HCT116 (cell line): ENCODE measurements at regions not wholly inside any gene's neighbourhood (a gene's known extent, or its start where the extent isn't known, plus 50 kb on each side); places are given as distances from the start of the nearest gene placed in this dataset.

Source experiments
- ATAC-seq: fragments of 200-7000 bp; cut with Tn5 transposase; 2 replicates; pipeline ENCODE4 v1.9.1; 2020; ENCODE audit warnings: mild to moderate bottlenecking, moderate library complexity
- BruUV-seq: library from RNA; stranded (reverse); fragments of 400-500 nt; replicated peaks from 2 replicates; lab custom pipeline; 2021; lab: Mats Ljungman, UMichigan
- CTCF ChIA-PET: fragments of 300-600 bp; sonication (Branson Sonifier 250); formaldehyde crosslinking; loops from one replicate; lab custom pipeline; 2021; ENCODE audit warnings: antibody characterized with exemption; lab: Charles Lee
- POLR2A ChIA-PET: fragments of 300-600, 350-600 bp; sonication (Branson Sonifier 250); formaldehyde crosslinking; loops from one replicate; lab custom pipeline; 2021; ENCODE audit warnings: antibody characterized with exemption; lab: Charles Lee
- RAD21 ChIA-PET, 2 experiments: fragments of 300-600 bp; sonication (Branson Sonifier 250); formaldehyde crosslinking; loops; one replicate each; lab custom pipeline; 2023; ENCODE audit warnings: low total read pairs in 2 of 2; ENCODE audit not compliant: uncharacterized antibody in 2 of 2, unreplicated experiment in 2 of 2, low non-redundant PET in 1 of 2; lab: Charles Lee
- DNase-seq: peaks from one replicate; pipeline ENCODE4 v3.0.0-alpha.2; 2010; ENCODE audit warnings: low read depth, low spot score
- H2AFZ ChIP-seq: fragments of 200-600 bp; shearing (Covaris generic), sonication (generic); 2 replicates; pipeline ENCODE4 v1.6.1; 2017; ENCODE audit warnings: low read depth, mixed run types, mixed read lengths, antibody characterized with exemption, low read length; ENCODE audit not compliant: poor library complexity, severe bottlenecking
- H3K27ac ChIP-seq: 2 replicates; pipeline ENCODE4 v1.5.1; 2012; ENCODE audit warnings: low read depth, low read length
- H3K27me3 ChIP-seq: fragments of 200-600 bp; sonication (generic); 2 replicates; pipeline ENCODE4 v1.6.1; 2016; ENCODE audit warnings: mixed run types, low read length, mixed read lengths; ENCODE audit not compliant: insufficient read depth
- H3K36me3 ChIP-seq, 2 experiments: fragments of 200-500 bp in 1 of 2; fragments of 200-600 bp in 1 of 2; sonication (Bioruptor generic) in 1 of 2; sonication (generic) in 1 of 2; 2 replicates each; pipeline versions ENCODE4 v1.5.1 to v1.6.1; 2014 to 2016; ENCODE audit warnings: low read length in 2 of 2, inconsistent platforms in 1 of 2, mixed read lengths in 1 of 2, mixed run types in 1 of 2; ENCODE audit not compliant: insufficient read depth in 2 of 2, control insufficient read depth in 1 of 2
- H3K4me1 ChIP-seq, 2 experiments: fragments of 200-600 bp in 1 of 2; sonication (generic) in 1 of 2; 2 replicates each; pipeline versions ENCODE4 v1.5.1 to v1.6.1; 2012 to 2017; ENCODE audit warnings: low read length in 2 of 2, inconsistent platforms in 1 of 2, mild to moderate bottlenecking in 1 of 2, mixed read lengths in 1 of 2, mixed run types in 1 of 2, moderate library complexity in 1 of 2; ENCODE audit not compliant: insufficient read depth in 2 of 2, control insufficient read depth in 1 of 2
- H3K4me2 ChIP-seq: fragments of 200-600 bp; sonication (generic); 2 replicates; pipeline ENCODE4 v1.6.1; 2017; ENCODE audit warnings: mixed run types, low read length, mixed read lengths
- H3K4me3 ChIP-seq, 2 experiments: fragments of 200-600 bp in 1 of 2; sonication (generic) in 1 of 2; replicated peaks in 1 of 2; 2 replicates each; pipeline ENCODE4 v1.5.1; 2011 to 2016; ENCODE audit warnings: low read length in 2 of 2, control low read depth in 1 of 2, low read depth in 1 of 2, mild to moderate bottlenecking in 1 of 2, mixed read lengths in 1 of 2, mixed run types in 1 of 2
- H3K79me2 ChIP-seq: fragments of 200-600 bp; sonication (generic); 2 replicates; pipeline ENCODE4 v1.6.1; 2017; ENCODE audit warnings: mild to moderate bottlenecking, mixed run types, low read length, moderate library complexity, mixed read lengths; ENCODE audit not compliant: insufficient read depth
- H3K9ac ChIP-seq: fragments of 200-600 bp; sonication (generic); 2 replicates; pipeline ENCODE4 v1.6.1; 2016; ENCODE audit warnings: low read length, mixed read lengths
- H3K9me2 ChIP-seq: fragments of 200-600 bp; sonication (generic), shearing (Covaris generic); 2 replicates; pipeline ENCODE4 v1.6.1; 2017; ENCODE audit warnings: mixed run types, mild to moderate bottlenecking, moderate library complexity; ENCODE audit not compliant: insufficient read depth
- H3K9me3 ChIP-seq, 2 experiments: fragments of 200-500 bp in 1 of 2; fragments of 200-600 bp in 1 of 2; sonication (Bioruptor generic) in 1 of 2; sonication (generic) in 1 of 2; 2 replicates each; pipeline ENCODE4 v1.6.1; 2014 to 2017; ENCODE audit warnings: low read length in 2 of 2, mixed read lengths in 2 of 2, inconsistent platforms in 1 of 2, low read depth in 1 of 2, mild to moderate bottlenecking in 1 of 2, mixed run types in 1 of 2, moderate library complexity in 1 of 2; ENCODE audit not compliant: control insufficient read depth in 1 of 2, insufficient read depth in 1 of 2
- H4K20me1 ChIP-seq: fragments of 200-600 bp; sonication (generic), shearing (Covaris generic); 2 replicates; pipeline ENCODE4 v1.6.1; 2017; ENCODE audit warnings: mixed run types, mild to moderate bottlenecking, moderate library complexity; ENCODE audit not compliant: insufficient read depth
- ELF1 ChIP-seq: IDR thresholded peaks from 2 replicates; pipeline ENCODE4 v1.6.1; 2012; ENCODE audit warnings: low read depth, borderline replicate concordance
- FOSL1 ChIP-seq: IDR thresholded peaks from 2 replicates; pipeline ENCODE4 v1.6.1; 2012; ENCODE audit warnings: low read depth
- POLR2AphosphoS5 ChIP-seq: IDR thresholded peaks from 2 replicates; pipeline ENCODE4 v1.6.1; 2011; ENCODE audit warnings: mild to moderate bottlenecking, low read depth, low read length, moderate library complexity
- YY1 ChIP-seq: IDR thresholded peaks from 2 replicates; pipeline ENCODE4 v1.6.1; 2011; ENCODE audit warnings: low read length, low read depth, moderate library complexity, mild to moderate bottlenecking; ENCODE audit not compliant: insufficient replicate concordance; ENCODE audit errors: extremely low read depth
- ZFX ChIP-seq: fragments of 450-650 bp; IDR thresholded peaks from 2 replicates; pipeline ENCODE4 v1.6.1; 2017
- intact Hi-C: fragments of 100-400 bp; cut with micrococcal nuclease; formaldehyde crosslinking; loops from 2 replicates; pipeline ENCODE4 v1.10.0; 2022
- TF ChIP-seq, protein P1 (sequence below): IDR thresholded peaks from 2 replicates; pipeline ENCODE4 v1.6.1; 2012; ENCODE audit warnings: low read depth

DNA sequence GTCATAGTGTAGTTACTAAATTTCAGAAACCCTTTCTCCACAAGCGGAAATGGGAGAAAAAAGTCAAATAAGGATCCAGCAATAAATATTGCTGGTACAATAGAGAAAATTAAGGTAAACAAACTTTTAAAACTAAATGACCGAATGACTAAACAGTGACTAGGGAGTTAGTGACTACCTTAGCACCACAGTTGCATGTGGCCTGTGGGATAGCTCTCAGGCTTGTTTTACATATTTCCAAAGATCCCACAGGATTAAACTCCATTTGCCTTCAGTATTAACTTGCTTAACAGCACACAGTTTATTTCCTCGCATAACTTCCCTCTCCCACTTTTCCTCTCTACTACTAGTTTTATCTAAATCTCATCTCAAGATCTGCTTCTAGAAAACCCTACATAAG, 824.3 kb upstream of the KLHL1 start:
- no peak for TF ChIP-seq YY1
- TF ChIP-seq, protein P1, sequence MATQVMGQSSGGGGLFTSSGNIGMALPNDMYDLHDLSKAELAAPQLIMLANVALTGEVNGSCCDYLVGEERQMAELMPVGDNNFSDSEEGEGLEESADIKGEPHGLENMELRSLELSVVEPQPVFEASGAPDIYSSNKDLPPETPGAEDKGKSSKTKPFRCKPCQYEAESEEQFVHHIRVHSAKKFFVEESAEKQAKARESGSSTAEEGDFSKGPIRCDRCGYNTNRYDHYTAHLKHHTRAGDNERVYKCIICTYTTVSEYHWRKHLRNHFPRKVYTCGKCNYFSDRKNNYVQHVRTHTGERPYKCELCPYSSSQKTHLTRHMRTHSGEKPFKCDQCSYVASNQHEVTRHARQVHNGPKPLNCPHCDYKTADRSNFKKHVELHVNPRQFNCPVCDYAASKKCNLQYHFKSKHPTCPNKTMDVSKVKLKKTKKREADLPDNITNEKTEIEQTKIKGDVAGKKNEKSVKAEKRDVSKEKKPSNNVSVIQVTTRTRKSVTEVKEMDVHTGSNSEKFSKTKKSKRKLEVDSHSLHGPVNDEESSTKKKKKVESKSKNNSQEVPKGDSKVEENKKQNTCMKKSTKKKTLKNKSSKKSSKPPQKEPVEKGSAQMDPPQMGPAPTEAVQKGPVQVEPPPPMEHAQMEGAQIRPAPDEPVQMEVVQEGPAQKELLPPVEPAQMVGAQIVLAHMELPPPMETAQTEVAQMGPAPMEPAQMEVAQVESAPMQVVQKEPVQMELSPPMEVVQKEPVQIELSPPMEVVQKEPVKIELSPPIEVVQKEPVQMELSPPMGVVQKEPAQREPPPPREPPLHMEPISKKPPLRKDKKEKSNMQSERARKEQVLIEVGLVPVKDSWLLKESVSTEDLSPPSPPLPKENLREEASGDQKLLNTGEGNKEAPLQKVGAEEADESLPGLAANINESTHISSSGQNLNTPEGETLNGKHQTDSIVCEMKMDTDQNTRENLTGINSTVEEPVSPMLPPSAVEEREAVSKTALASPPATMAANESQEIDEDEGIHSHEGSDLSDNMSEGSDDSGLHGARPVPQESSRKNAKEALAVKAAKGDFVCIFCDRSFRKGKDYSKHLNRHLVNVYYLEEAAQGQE = no peak
- no peak for TF ChIP-seq FOSL1
- TF ChIP-seq ELF1 = no peak
- TF ChIP-seq ZFX = no peak
- TF ChIP-seq POLR2AphosphoS5 = no peak
- intact Hi-C loops = no loop called here
- POLR2A ChIA-PET = no interaction called here
- H3K9me2 ChIP-seq = no peaks in the 10 kb centered on the region
- H3K9ac ChIP-seq = no peak overlapping the region
- H3K9me3 ChIP-seq = no peaks in the 10 kb centered on the region; a peak in 1 of 4 replicates
- no peaks in the 10 kb centered on the region for H3K4me1 ChIP-seq
- no peak overlapping the region for H2AFZ ChIP-seq
- H3K27me3 ChIP-seq = no peaks in the 10 kb centered on the region
- no peak for ATAC-seq
- no peaks in the 10 kb centered on the region for H3K36me3 ChIP-seq
- no peaks in the 10 kb centered on the region for H3K79me2 ChIP-seq
- no peak overlapping the region for H3K4me2 ChIP-seq
- no peak overlapping the region for H3K4me3 ChIP-seq
- no TSS peak for BruUV-seq
- RAD21 ChIA-PET = no interaction called here
- no peaks in the 10 kb centered on the region for H4K20me1 ChIP-seq
- no peak for DNase-seq
- CTCF ChIA-PET = no interaction called here
- no peak overlapping the region for H3K27ac ChIP-seq
